ENCODE measurements at regions not wholly inside any gene's neighbourhood (a gene's known extent, or its start where the extent isn't known, plus 50 kb on each side); places are given as distances from the start of the nearest gene placed in this dataset.

- Mint-ChIP-seq H3K4me3 (ENCODE audit: unreplicated experiment) (no peak overlapping the region), H3K27ac (ENCODE audit: unreplicated experiment) (no peak overlapping the region), H3K36me3 (ENCODE audit: low read depth, unreplicated experiment) (no peaks in the 10 kb centered on the region), H3K9me3 (ENCODE audit: unreplicated experiment) (no peaks in the 10 kb centered on the region), H3K27me3 (ENCODE audit: unreplicated experiment) (no peaks in the 10 kb centered on the region), H3K4me1 (ENCODE audit: unreplicated experiment) (no peaks in the 10 kb centered on the region)
- no peak for TF ChIP-seq CTCF (IDR thresholded peaks at IDR 0.05; ENCODE audit: unreplicated experiment)
- no peak for DNase-seq (ENCODE audit: low spot score)
These were observed 51.3 kb upstream of the MAOA start for GRCh38 chrX:43604753-43605152.

GRCh38 chrX:43605351-43605750, 50.7 kb upstream of the MAOA start:
- H3K27ac Mint-ChIP-seq (ENCODE audit: unreplicated experiment), result no peak overlapping the region
- no peaks in the 10 kb centered on the region for H3K36me3 Mint-ChIP-seq (ENCODE audit: low read depth, unreplicated experiment)
- H3K9me3 Mint-ChIP-seq (ENCODE audit: unreplicated experiment), result no peaks in the 10 kb centered on the region
- H3K4me3 Mint-ChIP-seq (ENCODE audit: unreplicated experiment), result no peak overlapping the region
- TF ChIP-seq CTCF (IDR thresholded peaks at IDR 0.05; ENCODE audit: unreplicated experiment), result no peak
- no peak for DNase-seq (ENCODE audit: low spot score)
- no peaks in the 10 kb centered on the region for H3K4me1 Mint-ChIP-seq (ENCODE audit: unreplicated experiment)
- H3K27me3 Mint-ChIP-seq (ENCODE audit: unreplicated experiment), result no peaks in the 10 kb centered on the region

Data from endothelial cell (in vitro differentiated cells).